Liver (tissue), 3 donors: ENCODE measurements at regions not wholly inside any gene's neighbourhood (a gene's known extent, or its start where the extent isn't known, plus 50 kb on each side); places are given as distances from the start of the nearest gene placed in this dataset.

Experiments
- GABPA ChIP-seq, 2 donors: IDR thresholded peaks in 1 of 2; conservative IDR thresholded peaks in 1 of 2; 2 replicates each; pipeline ENCODE4 v1.6.1; 2016; ENCODE audit warnings: antibody characterized with exemption in 2 of 2, mild to moderate bottlenecking in 1 of 2, moderate library complexity in 1 of 2
- RAD21 ChIP-seq, 2 donors: IDR thresholded peaks; 2 replicates each; pipeline ENCODE4 v1.6.1; 2016; ENCODE audit warnings: antibody characterized with exemption in 2 of 2, mild to moderate bottlenecking in 2 of 2
- YY1 ChIP-seq: IDR thresholded peaks from 2 replicates; pipeline ENCODE4 v1.6.1; 2016; ENCODE audit warnings: antibody characterized with exemption, mild to moderate bottlenecking
- TF ChIP-seq, protein P1 (sequence below): fragments of 150-350 bp; IDR thresholded peaks from 2 replicates; pipeline ENCODE4 v1.5.1; 2017; ENCODE audit warnings: improper control_type of control experiment, low read depth, low read length; ENCODE audit not compliant: missing input control
- TF ChIP-seq, protein P2 (sequence below): IDR thresholded peaks from 2 replicates; pipeline ENCODE4 v1.6.1; 2016; ENCODE audit warnings: antibody characterized with exemption
- donor health status: healthy.
- donor health status: healthy.

DNA sequence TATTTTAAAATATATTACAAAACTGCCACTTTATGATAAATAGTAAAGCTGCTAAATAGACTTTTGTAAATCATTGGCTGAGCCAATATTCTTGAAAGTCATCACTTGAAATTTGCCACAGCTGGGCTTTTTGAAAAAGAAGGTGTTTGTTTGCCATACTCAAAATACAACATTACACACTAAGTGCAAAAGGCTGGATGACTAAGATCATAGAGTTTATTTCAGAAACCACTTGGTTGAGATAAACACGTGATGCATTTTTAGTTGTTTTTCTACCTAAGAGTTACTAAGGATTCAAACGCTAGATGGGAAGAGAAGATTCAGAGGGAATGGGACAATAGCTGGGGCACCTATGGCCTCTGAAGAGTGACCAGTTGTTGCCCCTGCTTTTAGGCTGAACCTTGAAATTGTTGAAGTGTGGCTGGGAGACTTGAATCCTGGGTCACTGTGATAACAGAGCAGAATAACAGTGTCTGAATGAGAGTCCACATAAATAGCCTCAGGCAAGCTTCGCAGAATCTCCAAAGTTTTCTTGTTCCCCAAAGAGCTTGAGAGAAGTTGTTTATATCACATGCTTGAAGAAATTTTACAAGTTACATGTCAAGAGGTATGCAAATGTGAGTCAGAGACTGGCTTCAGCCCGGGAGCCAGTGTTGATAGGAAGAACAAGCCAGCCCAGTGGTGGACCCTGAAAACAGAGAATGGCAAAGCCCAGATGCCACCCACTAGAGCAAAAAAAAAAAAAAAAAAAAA is 409.8 kb downstream of the GPD2 start:
- TF ChIP-seq, protein P1, sequence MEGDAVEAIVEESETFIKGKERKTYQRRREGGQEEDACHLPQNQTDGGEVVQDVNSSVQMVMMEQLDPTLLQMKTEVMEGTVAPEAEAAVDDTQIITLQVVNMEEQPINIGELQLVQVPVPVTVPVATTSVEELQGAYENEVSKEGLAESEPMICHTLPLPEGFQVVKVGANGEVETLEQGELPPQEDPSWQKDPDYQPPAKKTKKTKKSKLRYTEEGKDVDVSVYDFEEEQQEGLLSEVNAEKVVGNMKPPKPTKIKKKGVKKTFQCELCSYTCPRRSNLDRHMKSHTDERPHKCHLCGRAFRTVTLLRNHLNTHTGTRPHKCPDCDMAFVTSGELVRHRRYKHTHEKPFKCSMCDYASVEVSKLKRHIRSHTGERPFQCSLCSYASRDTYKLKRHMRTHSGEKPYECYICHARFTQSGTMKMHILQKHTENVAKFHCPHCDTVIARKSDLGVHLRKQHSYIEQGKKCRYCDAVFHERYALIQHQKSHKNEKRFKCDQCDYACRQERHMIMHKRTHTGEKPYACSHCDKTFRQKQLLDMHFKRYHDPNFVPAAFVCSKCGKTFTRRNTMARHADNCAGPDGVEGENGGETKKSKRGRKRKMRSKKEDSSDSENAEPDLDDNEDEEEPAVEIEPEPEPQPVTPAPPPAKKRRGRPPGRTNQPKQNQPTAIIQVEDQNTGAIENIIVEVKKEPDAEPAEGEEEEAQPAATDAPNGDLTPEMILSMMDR = no peak
- TF ChIP-seq, protein P2, sequence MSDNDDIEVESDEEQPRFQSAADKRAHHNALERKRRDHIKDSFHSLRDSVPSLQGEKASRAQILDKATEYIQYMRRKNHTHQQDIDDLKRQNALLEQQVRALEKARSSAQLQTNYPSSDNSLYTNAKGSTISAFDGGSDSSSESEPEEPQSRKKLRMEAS = no peak
- TF ChIP-seq YY1 (no peak), GABPA (IDR thresholded peaks at IDR 0.05 in 1 of 2, conservative IDR thresholded peaks at IDR 0.05 in 1 of 2) (no peak), RAD21 (IDR thresholded peaks at IDR 0.05) (no peak)
